H9 (cell line): ENCODE measurements at regions not wholly inside any gene's neighbourhood (a gene's known extent, or its start where the extent isn't known, plus 50 kb on each side); places are given as distances from the start of the nearest gene placed in this dataset.

Experiments
- DNase-seq: peaks from one replicate; pipeline ENCODE4 v3.0.0-alpha.2; 2017
- H2AFZ ChIP-seq: one replicate; pipeline ENCODE4 v1.6.1; 2013; ENCODE audit warnings: mild to moderate bottlenecking, low read length, control low read depth, moderate library complexity
- H2AK5ac ChIP-seq: 2 replicates; pipeline ENCODE4 v1.6.1; 2013; ENCODE audit warnings: low read length, control low read depth, mixed read lengths; ENCODE audit not compliant: insufficient read length
- H2BK120ac ChIP-seq: one replicate; pipeline ENCODE4 v1.6.1; 2013; ENCODE audit warnings: low read depth, mild to moderate bottlenecking, low read length, control low read depth, inconsistent platforms; ENCODE audit not compliant: poor library complexity, severe bottlenecking
- H2BK12ac ChIP-seq: 2 replicates; pipeline ENCODE4 v1.6.1; 2013; ENCODE audit warnings: low read length, control low read depth, mixed read lengths, low read depth; ENCODE audit not compliant: insufficient read length
- H2BK15ac ChIP-seq: 2 replicates; pipeline ENCODE4 v1.6.1; 2013; ENCODE audit warnings: low read depth, low read length, control low read depth
- H2BK20ac ChIP-seq: one replicate; pipeline ENCODE4 v1.6.1; 2013; ENCODE audit warnings: low read depth, mild to moderate bottlenecking, low read length, control low read depth, inconsistent platforms; ENCODE audit not compliant: poor library complexity, severe bottlenecking
- H2BK5ac ChIP-seq: 2 replicates; pipeline ENCODE4 v1.6.1; 2013; ENCODE audit warnings: low read length, control low read depth, mixed read lengths; ENCODE audit not compliant: insufficient read length
- H3K14ac ChIP-seq: 2 replicates; pipeline ENCODE4 v1.6.1; 2013; ENCODE audit warnings: low read length, control low read depth; ENCODE audit not compliant: insufficient read depth
- H3K18ac ChIP-seq: 2 replicates; pipeline ENCODE4 v1.6.1; 2013; ENCODE audit warnings: low read depth, mild to moderate bottlenecking, mixed read lengths, low read length, control low read depth; ENCODE audit not compliant: insufficient read length
- H3K23ac ChIP-seq: 2 replicates; pipeline ENCODE4 v1.6.1; 2013; ENCODE audit warnings: low read length, control low read depth, mixed read lengths, low read depth; ENCODE audit not compliant: insufficient read length
- H3K23me2 ChIP-seq: 2 replicates; pipeline ENCODE4 v1.6.1; 2013; ENCODE audit warnings: low read depth, mild to moderate bottlenecking, mixed read lengths, low read length, control low read depth; ENCODE audit not compliant: insufficient read length, poor library complexity, severe bottlenecking
- H3K27ac ChIP-seq: 2 replicates; pipeline ENCODE4 v1.5.1; 2013; ENCODE audit warnings: low read length, control low read depth, mixed read lengths, low read depth; ENCODE audit not compliant: insufficient read length
- H3K27me3 ChIP-seq: 2 replicates; pipeline ENCODE4 v1.6.1; 2013; ENCODE audit warnings: low read length, control low read depth, inconsistent platforms; ENCODE audit not compliant: insufficient read depth
- H3K4ac ChIP-seq: 2 replicates; pipeline ENCODE4 v1.6.1; 2013; ENCODE audit warnings: low read depth, mild to moderate bottlenecking, control low read depth, inconsistent platforms, low read length, moderate library complexity
- H3K4me1 ChIP-seq: 2 replicates; pipeline ENCODE4 v1.6.1; 2013; ENCODE audit warnings: low read length, control low read depth, inconsistent platforms; ENCODE audit not compliant: insufficient read depth
- H3K4me2 ChIP-seq: 2 replicates; pipeline ENCODE4 v1.6.1; 2013; ENCODE audit warnings: low read length, control low read depth, mixed read lengths; ENCODE audit not compliant: insufficient read length, insufficient read depth
- H3K56ac ChIP-seq: 2 replicates; pipeline ENCODE4 v1.6.1; 2013; ENCODE audit warnings: low read depth, mild to moderate bottlenecking, mixed read lengths, low read length, control low read depth; ENCODE audit not compliant: insufficient read length
- H3K79me1 ChIP-seq: 2 replicates; pipeline ENCODE4 v1.6.1; 2013; ENCODE audit warnings: low read depth, mild to moderate bottlenecking, moderate library complexity, low read length, control low read depth, inconsistent platforms; ENCODE audit not compliant: insufficient read depth, poor library complexity, severe bottlenecking
- H3K79me2 ChIP-seq: 2 replicates; pipeline ENCODE4 v1.6.1; 2013; ENCODE audit warnings: low read length, control low read depth, inconsistent platforms; ENCODE audit not compliant: insufficient read depth
- H3K9ac ChIP-seq: 2 replicates; pipeline ENCODE4 v1.6.1; 2013; ENCODE audit warnings: low read length, control low read depth, mixed read lengths; ENCODE audit not compliant: insufficient read length; ENCODE audit errors: extremely low read depth
- H3K9me3 ChIP-seq: one replicate; pipeline ENCODE4 v1.6.1; 2013; ENCODE audit warnings: low read depth, low read length, inconsistent platforms; ENCODE audit not compliant: control insufficient read depth
- H3T11ph ChIP-seq: one replicate; pipeline ENCODE4 v1.6.1; 2013; ENCODE audit warnings: mild to moderate bottlenecking, low read length, control low read depth, inconsistent platforms
- H4K20me1 ChIP-seq: one replicate; pipeline ENCODE4 v1.6.1; 2013; ENCODE audit not compliant: control insufficient read depth, insufficient read length, insufficient read depth
- H4K5ac ChIP-seq: 2 replicates; pipeline ENCODE4 v1.6.1; 2013; ENCODE audit warnings: low read depth, mild to moderate bottlenecking, mixed read lengths, low read length, control low read depth; ENCODE audit not compliant: insufficient read length
- H4K8ac ChIP-seq: replicated peaks from 2 replicates; pipeline ENCODE4 v1.6.1; 2013; ENCODE audit warnings: low read length, control low read depth, mixed read lengths, low read depth; ENCODE audit not compliant: insufficient read length
- H4K91ac ChIP-seq: 2 replicates; pipeline ENCODE4 v1.6.1; 2013; ENCODE audit warnings: low read depth, mild to moderate bottlenecking, moderate library complexity, mixed read lengths, low read length, control low read depth; ENCODE audit not compliant: insufficient read length
- H3K27ac Mint-ChIP-seq, 3 experiments: 2 replicates in 2 of 3; 3 replicates in 1 of 3; pipeline ENCODE4 v1.8.0; 2020 to 2021; ENCODE audit warnings: mixed read lengths in 3 of 3, mild to moderate bottlenecking in 1 of 3, moderate library complexity in 1 of 3
- H3K27me3 Mint-ChIP-seq: 2 replicates; pipeline ENCODE4 v1.8.0; 2021; ENCODE audit warnings: low read depth, mild to moderate bottlenecking, moderate library complexity, mixed read lengths
- H3K36me3 Mint-ChIP-seq, 3 experiments: 2 replicates in 2 of 3; 3 replicates in 1 of 3; pipeline ENCODE4 v1.8.0; 2020 to 2021; ENCODE audit warnings: low read depth in 3 of 3, mixed read lengths in 3 of 3; ENCODE audit not compliant: insufficient read depth in 1 of 3
- H3K4me1 Mint-ChIP-seq, 2 experiments: 2 replicates each; pipeline ENCODE4 v1.8.0; 2020; ENCODE audit warnings: mixed read lengths in 2 of 2
- H3K4me3 Mint-ChIP-seq, 2 experiments: 2 replicates in 1 of 2; 3 replicates in 1 of 2; pipeline ENCODE4 v1.8.0; 2020 to 2021; ENCODE audit warnings: mild to moderate bottlenecking in 2 of 2, mixed read lengths in 2 of 2, moderate library complexity in 1 of 2
- H3K9me3 Mint-ChIP-seq, 2 experiments: 2 replicates in 1 of 2; 3 replicates in 1 of 2; pipeline ENCODE4 v1.8.0; 2020; ENCODE audit warnings: mild to moderate bottlenecking in 2 of 2, mixed read lengths in 2 of 2, moderate library complexity in 1 of 2
- WGBS: extraction: QIAGEN DNeasy Blood & Tissue Kit; methylation state at CpG from one replicate; pipeline ENCODE4 v1.1.7; 2013; ENCODE audit warnings: missing lambda C conversion rate, low lambda C conversion rate, mixed read lengths; ENCODE audit not compliant: insufficient read length; ENCODE audit errors: extremely low coverage; 5-methylcytosine and 5-hydroxymethylcytosine counted together
- TF ChIP-seq, protein P1 (sequence below): fragments of 200-600 bp; sonication (generic); conservative IDR thresholded peaks from 3 replicates; pipeline ENCODE4 v1.8.0; 2021; ENCODE audit warnings: antibody characterized with exemption, mild to moderate bottlenecking

DNA sequence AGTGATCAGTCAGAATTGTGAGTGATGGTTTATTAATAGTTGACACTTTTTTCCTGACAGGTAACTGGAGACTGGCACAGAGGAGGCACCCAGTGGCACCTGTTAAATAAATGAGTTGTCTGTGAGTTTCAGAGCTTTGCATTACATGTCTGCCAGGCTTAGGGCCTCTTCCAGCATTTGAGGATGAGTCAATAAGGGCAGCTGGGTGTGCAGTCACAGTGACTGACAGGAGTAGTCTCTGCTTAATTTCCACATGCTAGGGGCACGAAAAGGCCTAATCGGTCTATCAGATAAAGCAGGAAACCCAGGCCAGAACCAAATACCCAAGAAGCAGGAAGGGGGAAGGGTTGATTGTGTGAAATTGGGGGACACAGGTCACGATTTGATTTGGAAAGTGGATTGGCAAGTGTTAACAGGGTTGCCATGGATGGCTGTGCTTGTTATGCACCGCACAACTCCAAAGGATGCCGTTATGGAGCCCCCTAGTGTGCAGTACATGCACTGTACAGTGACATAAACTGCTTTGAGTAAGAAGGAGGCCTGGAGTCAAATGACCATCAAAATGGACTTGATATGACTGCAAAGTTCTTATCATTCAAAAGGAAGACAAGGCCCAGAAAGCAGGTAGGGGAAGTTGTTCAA lies 111.9 kb upstream of the GGTLC1 start:
- Histone ChIP-seq H3K27ac (no peak overlapping the region), H4K91ac (no peak overlapping the region), H2AFZ (no peak overlapping the region), H2BK12ac (no peak overlapping the region), H3K14ac (no peak overlapping the region), H4K8ac (no peak overlapping the region), H2AK5ac (no peak overlapping the region), H2BK15ac (no peak overlapping the region), H3K9me3 (no peaks in the 10 kb centered on the region), H3K79me1 (no peaks in the 10 kb centered on the region), H4K20me1 (no peaks in the 10 kb centered on the region), H2BK5ac (no peak overlapping the region), H3K9ac (no peak overlapping the region), H3K4ac (no peak overlapping the region), H3K4me2 (no peak overlapping the region), H3K4me1 (no peaks in the 10 kb centered on the region), H2BK20ac (no peak overlapping the region), H4K5ac (no peak overlapping the region), H3K79me2 (no peaks in the 10 kb centered on the region), H3K56ac (no peak overlapping the region), H3K27me3 (no peaks in the 10 kb centered on the region; the same call in 1 of the 2 replicates), H3K18ac (no peak overlapping the region), H3K23me2 (no peaks in the 10 kb centered on the region), H3T11ph (no peak overlapping the region), H3K23ac (no peak overlapping the region), H2BK120ac (no peak overlapping the region)
- H3K27me3 Mint-ChIP-seq = peaks cover 3% of the 10 kb centered on the region
- TF ChIP-seq, protein P1, sequence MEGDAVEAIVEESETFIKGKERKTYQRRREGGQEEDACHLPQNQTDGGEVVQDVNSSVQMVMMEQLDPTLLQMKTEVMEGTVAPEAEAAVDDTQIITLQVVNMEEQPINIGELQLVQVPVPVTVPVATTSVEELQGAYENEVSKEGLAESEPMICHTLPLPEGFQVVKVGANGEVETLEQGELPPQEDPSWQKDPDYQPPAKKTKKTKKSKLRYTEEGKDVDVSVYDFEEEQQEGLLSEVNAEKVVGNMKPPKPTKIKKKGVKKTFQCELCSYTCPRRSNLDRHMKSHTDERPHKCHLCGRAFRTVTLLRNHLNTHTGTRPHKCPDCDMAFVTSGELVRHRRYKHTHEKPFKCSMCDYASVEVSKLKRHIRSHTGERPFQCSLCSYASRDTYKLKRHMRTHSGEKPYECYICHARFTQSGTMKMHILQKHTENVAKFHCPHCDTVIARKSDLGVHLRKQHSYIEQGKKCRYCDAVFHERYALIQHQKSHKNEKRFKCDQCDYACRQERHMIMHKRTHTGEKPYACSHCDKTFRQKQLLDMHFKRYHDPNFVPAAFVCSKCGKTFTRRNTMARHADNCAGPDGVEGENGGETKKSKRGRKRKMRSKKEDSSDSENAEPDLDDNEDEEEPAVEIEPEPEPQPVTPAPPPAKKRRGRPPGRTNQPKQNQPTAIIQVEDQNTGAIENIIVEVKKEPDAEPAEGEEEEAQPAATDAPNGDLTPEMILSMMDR = peak; percentile 70
- peaks cover 15 to 19% of the 10 kb centered on the region in 2 experiments for H3K4me1 Mint-ChIP-seq
- H3K36me3 Mint-ChIP-seq = no peaks in the 10 kb centered on the region
- no CpG with 5 or more reads among the region's 5 CpGs for WGBS
- no peak overlapping the region for H3K4me3 Mint-ChIP-seq
- H3K9me3 Mint-ChIP-seq = no peaks in the 10 kb centered on the region
- H3K27ac Mint-ChIP-seq = no peak overlapping the region; a peak in 1 of 7 replicates
- no peak for DNase-seq
